ENCODE measurements at regions not wholly inside any gene's neighbourhood (a gene's known extent, or its start where the extent isn't known, plus 50 kb on each side); places are given as distances from the start of the nearest gene placed in this dataset.

GRCh38 chr3:159008401-159008800, 206.5 kb downstream of the MFSD1 start:
- peaks cover 42% of the 10 kb centered on the region for H3K4me1 Mint-ChIP-seq
- 93 to 100% methylated on average over 3 to 4 of the region's 4 CpGs for WGBS, 2 experiments (ENCODE audit: insufficient coverage in 1 of 2, insufficient read length in 1 of 2)
- H3K27ac Mint-ChIP-seq, result no peak overlapping the region
- no peaks in the 10 kb centered on the region for H3K36me3 Mint-ChIP-seq (ENCODE audit: low read depth)
- no peak overlapping the region for H3K27ac ChIP-seq (ENCODE audit: low read depth, low read length)
- H3K9me3 Mint-ChIP-seq, result no peaks in the 10 kb centered on the region
- peak overlapping the region; percentile 37 for H3K4me3 ChIP-seq (ENCODE audit: low read length)
- peaks cover 12% of the 10 kb centered on the region for H3K4me1 ChIP-seq (ENCODE audit: control insufficient read depth, insufficient read depth, low read length)
- TF ChIP-seq, protein P1, sequence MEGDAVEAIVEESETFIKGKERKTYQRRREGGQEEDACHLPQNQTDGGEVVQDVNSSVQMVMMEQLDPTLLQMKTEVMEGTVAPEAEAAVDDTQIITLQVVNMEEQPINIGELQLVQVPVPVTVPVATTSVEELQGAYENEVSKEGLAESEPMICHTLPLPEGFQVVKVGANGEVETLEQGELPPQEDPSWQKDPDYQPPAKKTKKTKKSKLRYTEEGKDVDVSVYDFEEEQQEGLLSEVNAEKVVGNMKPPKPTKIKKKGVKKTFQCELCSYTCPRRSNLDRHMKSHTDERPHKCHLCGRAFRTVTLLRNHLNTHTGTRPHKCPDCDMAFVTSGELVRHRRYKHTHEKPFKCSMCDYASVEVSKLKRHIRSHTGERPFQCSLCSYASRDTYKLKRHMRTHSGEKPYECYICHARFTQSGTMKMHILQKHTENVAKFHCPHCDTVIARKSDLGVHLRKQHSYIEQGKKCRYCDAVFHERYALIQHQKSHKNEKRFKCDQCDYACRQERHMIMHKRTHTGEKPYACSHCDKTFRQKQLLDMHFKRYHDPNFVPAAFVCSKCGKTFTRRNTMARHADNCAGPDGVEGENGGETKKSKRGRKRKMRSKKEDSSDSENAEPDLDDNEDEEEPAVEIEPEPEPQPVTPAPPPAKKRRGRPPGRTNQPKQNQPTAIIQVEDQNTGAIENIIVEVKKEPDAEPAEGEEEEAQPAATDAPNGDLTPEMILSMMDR (conservative IDR thresholded peaks at IDR 0.05), result no peak
- no peaks in the 10 kb centered on the region for H3K36me3 ChIP-seq (ENCODE audit: control insufficient read depth, insufficient read depth, low read length)
- no peak overlapping the region for H3K4me3 Mint-ChIP-seq
- H3K27me3 Mint-ChIP-seq (ENCODE audit: insufficient read depth), result peaks cover 9% of the 10 kb centered on the region
- H3K9ac ChIP-seq (ENCODE audit: extremely low read depth, low read length, poor library complexity, severe bottlenecking), result no peak overlapping the region
- no peak for DNase-seq
- H3K27me3 ChIP-seq (ENCODE audit: control insufficient read depth, insufficient read depth, low read length, poor library complexity, severe bottlenecking), result no peaks in the 10 kb centered on the region
- H3K9me3 ChIP-seq (ENCODE audit: control insufficient read depth, low read length), result no peaks in the 10 kb centered on the region

DNA sequence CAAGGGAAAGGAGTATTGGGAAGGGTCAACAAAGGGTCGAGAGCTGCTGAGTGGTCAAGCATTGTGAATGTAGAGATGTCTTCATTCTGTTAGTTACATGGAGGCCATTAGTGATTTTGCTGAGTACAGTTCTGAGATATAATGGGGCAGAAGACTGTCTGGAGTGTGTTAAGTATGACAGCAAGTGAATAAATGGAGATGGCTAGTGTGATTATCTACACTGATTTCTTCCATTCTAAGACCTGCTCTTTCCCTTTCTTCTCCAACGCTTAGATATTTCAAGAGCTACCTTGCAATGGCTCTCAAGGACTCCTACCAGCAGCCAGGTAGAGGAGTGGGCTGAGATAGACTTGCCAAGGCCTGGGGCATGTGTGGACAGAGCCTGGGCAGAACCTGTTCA, 216.5 kb downstream of the MFSD1 start:
- no peaks in the 10 kb centered on the region for H3K36me3 ChIP-seq (ENCODE audit: control insufficient read depth, insufficient read depth, low read length)
- DNase-seq, result no peak
- Mint-ChIP-seq H3K36me3 (ENCODE audit: low read depth) (no peaks in the 10 kb centered on the region), H3K9me3 (peaks cover 14% of the 10 kb centered on the region), H3K27me3 (ENCODE audit: insufficient read depth) (peaks cover 9% of the 10 kb centered on the region), H3K4me1 (no peaks in the 10 kb centered on the region), H3K4me3 (no peak overlapping the region), H3K27ac (no peak overlapping the region)
- H3K4me1 ChIP-seq (ENCODE audit: control insufficient read depth, insufficient read depth, low read length), result peaks cover 5% of the 10 kb centered on the region
- 89 to 95% methylated on average over 1 to 2 of the region's 2 CpGs for WGBS, 2 experiments (ENCODE audit: insufficient coverage in 1 of 2, insufficient read length in 1 of 2)
- no peaks in the 10 kb centered on the region for H3K27me3 ChIP-seq (ENCODE audit: control insufficient read depth, insufficient read depth, low read length, poor library complexity, severe bottlenecking)
- H3K9me3 ChIP-seq (ENCODE audit: control insufficient read depth, low read length), result peaks cover 24% of the 10 kb centered on the region
- H3K4me3 ChIP-seq (ENCODE audit: low read length), result peak overlapping the region; percentile 25
- H3K9ac ChIP-seq (ENCODE audit: extremely low read depth, low read length, poor library complexity, severe bottlenecking), result no peak overlapping the region
- H3K27ac ChIP-seq (ENCODE audit: low read depth, low read length), result no peak overlapping the region
- TF ChIP-seq, protein P1 (conservative IDR thresholded peaks at IDR 0.05), result no peak

GRCh38 chr3:159025733-159026132, 223.9 kb downstream of the MFSD1 start:
- Mint-ChIP-seq H3K27me3 (ENCODE audit: insufficient read depth) (peaks cover 6% of the 10 kb centered on the region), H3K4me3 (no peak overlapping the region), H3K27ac (no peak overlapping the region), H3K36me3 (ENCODE audit: low read depth) (no peaks in the 10 kb centered on the region), H3K4me1 (no peaks in the 10 kb centered on the region), H3K9me3 (peaks cover 10% of the 10 kb centered on the region)
- Histone ChIP-seq H3K36me3 (ENCODE audit: control insufficient read depth, insufficient read depth, low read length) (no peaks in the 10 kb centered on the region), H3K27me3 (ENCODE audit: control insufficient read depth, insufficient read depth, low read length, poor library complexity, severe bottlenecking) (no peaks in the 10 kb centered on the region), H3K27ac (ENCODE audit: low read depth, low read length) (no peak overlapping the region), H3K4me1 (ENCODE audit: control insufficient read depth, insufficient read depth, low read length) (no peaks in the 10 kb centered on the region), H3K9ac (ENCODE audit: extremely low read depth, low read length, poor library complexity, severe bottlenecking) (no peak overlapping the region), H3K4me3 (ENCODE audit: low read length) (no peak overlapping the region), H3K9me3 (ENCODE audit: control insufficient read depth, low read length) (peaks cover 30% of the 10 kb centered on the region)
- WGBS, 2 experiments (ENCODE audit: insufficient coverage in 1 of 2, insufficient read length in 1 of 2), result 20 to 41% methylated on average over 2 of the region's 2 CpGs
- TF ChIP-seq, protein P1 (conservative IDR thresholded peaks at IDR 0.05), result peak; percentile 16
- no peak for DNase-seq

Measured in endodermal cell (in vitro differentiated cells).